SK-N-SH (cell line): ENCODE measurements at regions not wholly inside any gene's neighbourhood (a gene's known extent, or its start where the extent isn't known, plus 50 kb on each side); places are given as distances from the start of the nearest gene placed in this dataset.

Experiments used
- CTCF ChIA-PET: fragments of 300-600, 350-600 bp; formaldehyde crosslinking; extraction: SDS; loops from one replicate; lab custom pipeline; 2021; lab: Yijun Ruan, JAX
- POLR2A ChIA-PET: fragments of 350-600 bp; sonication (Branson Sonifier 250); formaldehyde crosslinking; extraction: SDS; loops from one replicate; lab custom pipeline; 2020; ENCODE audit warnings: antibody characterized with exemption, inconsistent platforms; lab: Yijun Ruan, JAX
- DNase-seq: peaks from one replicate; pipeline ENCODE4 v3.0.0; 2012
- H2AFZ ChIP-seq: fragments of 200-600 bp; sonication (generic); 2 replicates; pipeline ENCODE4 v1.8.1; 2016; ENCODE audit warnings: antibody characterized with exemption, mild to moderate bottlenecking, low read depth
- H3F3A ChIP-seq: fragments of 200-600 bp; sonication (generic); replicated peaks from 2 replicates; pipeline ENCODE3; 2016; ENCODE audit warnings: antibody characterized with exemption, mild to moderate bottlenecking; ENCODE audit not compliant: insufficient read depth
- H3K27ac ChIP-seq, 2 experiments: fragments of 200-500 bp in 1 of 2; fragments of 200-600 bp in 1 of 2; sonication (Bioruptor generic) in 1 of 2; sonication (generic), shearing (Covaris generic) in 1 of 2; 2 replicates each; pipeline versions ENCODE4 v1.5.1 to v1.6.1; 2014 to 2016; ENCODE audit warnings: low read depth in 2 of 2, inconsistent platforms in 1 of 2, low read length in 1 of 2, mild to moderate bottlenecking in 1 of 2, mixed read lengths in 1 of 2
- H3K27me3 ChIP-seq: fragments of 200-600 bp; sonication (generic), shearing (Covaris generic); 2 replicates; pipeline ENCODE4 v1.6.1; 2016; ENCODE audit warnings: mixed run types; ENCODE audit not compliant: insufficient read depth
- H3K36me3 ChIP-seq, 2 experiments: fragments of 200-500 bp in 1 of 2; fragments of 200-600 bp in 1 of 2; sonication (Bioruptor generic) in 1 of 2; sonication (generic) in 1 of 2; replicated peaks in 1 of 2; 2 replicates each; pipeline versions ENCODE3 to v1.5.1; 2014 to 2016; ENCODE audit warnings: low read length in 1 of 2, mild to moderate bottlenecking in 1 of 2; ENCODE audit not compliant: insufficient read depth in 2 of 2, control insufficient read depth in 1 of 2
- H3K4me1 ChIP-seq, 2 experiments: fragments of 200-500 bp in 1 of 2; fragments of 200-600 bp in 1 of 2; sonication (Bioruptor generic) in 1 of 2; sonication (generic), shearing (Covaris generic) in 1 of 2; 2 replicates each; pipeline versions ENCODE4 v1.5.1 to v1.6.1; 2014 to 2016; ENCODE audit warnings: low read depth in 1 of 2, low read length in 1 of 2, mixed run types in 1 of 2; ENCODE audit not compliant: insufficient read depth in 2 of 2, control insufficient read depth in 1 of 2
- H3K4me2 ChIP-seq: fragments of 200-600 bp; sonication (generic), shearing (Covaris generic); 2 replicates; pipeline ENCODE4 v1.6.1; 2017; ENCODE audit warnings: mixed run types
- H3K4me3 ChIP-seq, 2 experiments: fragments of 200-500 bp in 1 of 2; fragments of 200-600 bp in 1 of 2; sonication (Bioruptor generic) in 1 of 2; sonication (generic), shearing (Covaris generic) in 1 of 2; 2 replicates each; pipeline versions ENCODE4 v1.5.1 to v1.8.1; 2014 to 2016; ENCODE audit warnings: low read depth in 2 of 2, inconsistent platforms in 1 of 2, low read length in 1 of 2, mild to moderate bottlenecking in 1 of 2, mixed read lengths in 1 of 2, moderate library complexity in 1 of 2
- H3K79me2 ChIP-seq: fragments of 200-600 bp; sonication (generic); 2 replicates; pipeline ENCODE4 v1.8.1; 2017; ENCODE audit warnings: mild to moderate bottlenecking; ENCODE audit not compliant: insufficient read depth
- H3K9ac ChIP-seq: fragments of 200-600 bp; sonication (generic); 2 replicates; pipeline ENCODE4 v1.6.1; 2017; ENCODE audit warnings: mixed run types
- H3K9me2 ChIP-seq: fragments of 200-600 bp; sonication (generic); 2 replicates; pipeline ENCODE4 v1.6.1; 2017; ENCODE audit warnings: mixed run types
- H3K9me3 ChIP-seq: fragments of 200-600 bp; sonication (generic); 2 replicates; pipeline ENCODE4 v1.6.1; 2017; ENCODE audit warnings: mixed run types, mild to moderate bottlenecking, moderate library complexity
- H4K20me1 ChIP-seq: fragments of 200-600 bp; sonication (generic); 2 replicates; pipeline ENCODE4 v1.6.1; 2017; ENCODE audit warnings: mild to moderate bottlenecking, mixed run types; ENCODE audit not compliant: insufficient read depth
- EP300 ChIP-seq, 2 experiments: IDR thresholded peaks; 2 replicates each; pipeline versions ENCODE4 v1.4.0 to v1.6.1; 2012; ENCODE audit warnings: borderline replicate concordance in 1 of 2, low read depth in 1 of 2, low read length in 1 of 2
- FOXJ3 ChIP-seq: sonication (generic); formaldehyde crosslinking; IDR thresholded peaks from 2 replicates; pipeline ENCODE4 v1.5.1; 2020; ENCODE audit warnings: mild to moderate bottlenecking, missing genetic modification reagents
- FOXM1 ChIP-seq: IDR thresholded peaks from 2 replicates; pipeline ENCODE4 v1.4.0; 2012; ENCODE audit warnings: low read depth, mild to moderate bottlenecking
- IRF3 ChIP-seq: fragments of 150-350 bp; IDR thresholded peaks from 2 replicates; pipeline ENCODE4 v1.6.1; 2016; ENCODE audit warnings: mild to moderate bottlenecking, low read depth, low read length
- JUND ChIP-seq: IDR thresholded peaks from 2 replicates; pipeline ENCODE4 v1.4.0; 2012
- NFIC ChIP-seq: IDR thresholded peaks from 2 replicates; pipeline ENCODE4 v1.4.0; 2012; ENCODE audit warnings: borderline replicate concordance
- RAD21 ChIP-seq: IDR thresholded peaks from 2 replicates; pipeline ENCODE4 v1.6.1; 2012; ENCODE audit warnings: mild to moderate bottlenecking, low read length
- RCOR1 ChIP-seq: fragments of 150-350 bp; IDR thresholded peaks from 2 replicates; pipeline ENCODE4 v1.6.1; 2017; ENCODE audit warnings: antibody characterized with exemption, low read length
- RFX5 ChIP-seq: IDR thresholded peaks from 2 replicates; pipeline ENCODE4 v1.6.1; 2012; ENCODE audit warnings: mild to moderate bottlenecking, improper control_type of control experiment, low read length
- RXRA ChIP-seq: IDR thresholded peaks from 2 replicates; pipeline ENCODE4 v1.4.0; 2012; ENCODE audit warnings: low read depth, mild to moderate bottlenecking, borderline replicate concordance
- TAF1 ChIP-seq: IDR thresholded peaks from 2 replicates; pipeline ENCODE4 v1.6.1; 2012; ENCODE audit warnings: low read depth, mild to moderate bottlenecking, low read length, moderate library complexity, borderline replicate concordance
- USF1 ChIP-seq: IDR thresholded peaks from 2 replicates; pipeline ENCODE4 v1.4.0; 2012; ENCODE audit warnings: low read depth, borderline replicate concordance
- USF2 ChIP-seq: fragments of 150-350 bp; IDR thresholded peaks from 2 replicates; pipeline ENCODE4 v1.6.1; 2017; ENCODE audit warnings: antibody characterized with exemption, low read length, low read depth, borderline replicate concordance
- YY1 ChIP-seq: IDR thresholded peaks from 2 replicates; pipeline ENCODE4 v1.4.0; 2012; ENCODE audit warnings: low read depth, mild to moderate bottlenecking
- ZBTB33 ChIP-seq: IDR thresholded peaks from 2 replicates; pipeline ENCODE4 v1.4.0; 2012; ENCODE audit warnings: low read depth, borderline replicate concordance
- WGBS: methylation state at CpG from one replicate; pipeline ENCODE4 v1.1.6; 2017; ENCODE audit warnings: low lambda C conversion rate; 5-methylcytosine and 5-hydroxymethylcytosine counted together

GRCh38 chr5:125033602-125034001, 287.2 kb upstream of the ZNF608 start:
- Histone ChIP-seq H3F3A (no peaks in the 10 kb centered on the region), H2AFZ (no peak overlapping the region), H4K20me1 (no peaks in the 10 kb centered on the region), H3K9ac (no peak overlapping the region), H3K27ac (no peak overlapping the region), H3K79me2 (no peaks in the 10 kb centered on the region), H3K4me3 (no peak overlapping the region), H3K36me3 (no peaks in the 10 kb centered on the region), H3K9me3 (no peaks in the 10 kb centered on the region), H3K9me2 (no peaks in the 10 kb centered on the region), H3K27me3 (no peaks in the 10 kb centered on the region), H3K4me2 (no peak overlapping the region), H3K4me1 (no peaks in the 10 kb centered on the region)
- DNase-seq: no peak
- 86% methylated on average over 2 of the region's 2 CpGs for WGBS
- TF ChIP-seq FOXJ3 (CRISPR knock-in tag): no peak
- no peak for TF ChIP-seq RAD21
- no peak for TF ChIP-seq RCOR1
- no peak for TF ChIP-seq EP300 (IDR thresholded peaks at IDR 0.05; ENCODE audit: borderline replicate concordance in 1 of 2, low read depth in 1 of 2, low read length in 1 of 2)
- TF ChIP-seq USF2: no peak
- no peak for TF ChIP-seq YY1
- no peak for TF ChIP-seq USF1
- TF ChIP-seq ZBTB33: no peak
- TF ChIP-seq RXRA: no peak
- no peak for TF ChIP-seq FOXM1
- TF ChIP-seq TAF1: no peak
- TF ChIP-seq NFIC: no peak
- no peak for TF ChIP-seq IRF3
- no peak for TF ChIP-seq JUND
- TF ChIP-seq RFX5: no peak
- ChIA-PET POLR2A (interaction anchor here (0.7 kb wide), 1 partner anchor 162 kb away, joined by 5 read pairs; no protein-coding TSS in a partner anchor), CTCF (interaction anchor here (0.6 kb wide), 1 partner anchor 292 kb away, joined by 3 read pairs; no protein-coding TSS in a partner anchor)
